Natural killer cell (primary cell): ENCODE measurements at regions not wholly inside any gene's neighbourhood (a gene's known extent, or its start where the extent isn't known, plus 50 kb on each side); places are given as distances from the start of the nearest gene placed in this dataset.

Experiments
- ATAC-seq, 3 donors: fragments of 150-1000 bp in 2 of 3; fragments of 200-7000 bp in 1 of 3; cut with Tn5 transposase; 1 replicate in 1 of 3; 2 replicates in 2 of 3; pipeline ENCODE4 v1.10.0; 2021; ENCODE audit warnings: mild to moderate bottlenecking in 2 of 3, moderate library complexity in 2 of 3
- DNase-seq, 2 donors: peaks; one replicate each; pipeline versions ENCODE4 v3.0.0 to v3.0.0-alpha.2; 2013 to 2021; ENCODE audit warnings: mixed read lengths in 1 of 2
- H3K27ac ChIP-seq: one replicate; pipeline ENCODE4 v1.5.1; 2013; ENCODE audit warnings: mild to moderate bottlenecking, low read length
- H3K27me3 ChIP-seq: one replicate; pipeline ENCODE4 v1.6.1; 2013; ENCODE audit warnings: low read length; ENCODE audit not compliant: control insufficient read depth, insufficient read depth
- H3K36me3 ChIP-seq: one replicate; pipeline ENCODE4 v1.6.1; 2013; ENCODE audit warnings: low read length; ENCODE audit not compliant: control insufficient read depth, insufficient read depth
- H3K4me1 ChIP-seq: one replicate; pipeline ENCODE4 v1.6.1; 2013; ENCODE audit warnings: low read length; ENCODE audit not compliant: control insufficient read depth, insufficient read depth
- H3K4me3 ChIP-seq: one replicate; pipeline ENCODE4 v1.5.1; 2013; ENCODE audit warnings: low read length
- H3K9me3 ChIP-seq: one replicate; pipeline ENCODE4 v1.6.1; 2013; ENCODE audit warnings: low read length; ENCODE audit not compliant: control insufficient read depth, insufficient read depth
- H3K27ac Mint-ChIP-seq, 2 donors: one replicate each; pipeline ENCODE4 v1.8.0; 2022; ENCODE audit warnings: mild to moderate bottlenecking in 2 of 2, mixed read lengths in 2 of 2, moderate library complexity in 1 of 2
- H3K27me3 Mint-ChIP-seq, 2 donors: one replicate each; pipeline ENCODE4 v1.8.0; 2022; ENCODE audit warnings: low read depth in 2 of 2, mixed read lengths in 2 of 2
- H3K36me3 Mint-ChIP-seq: one replicate; pipeline ENCODE4 v1.8.0; 2022; ENCODE audit warnings: mixed read lengths
- H3K4me1 Mint-ChIP-seq, 2 donors: one replicate each; pipeline ENCODE4 v1.8.0; 2022; ENCODE audit warnings: mixed read lengths in 2 of 2
- H3K4me3 Mint-ChIP-seq: one replicate; pipeline ENCODE4 v1.8.0; 2022; ENCODE audit warnings: mild to moderate bottlenecking, moderate library complexity, mixed read lengths
- H3K9me3 Mint-ChIP-seq, 2 donors: one replicate each; pipeline ENCODE4 v1.8.0; 2022; ENCODE audit warnings: mixed read lengths in 2 of 2
- CTCF ChIP-seq: fragments of 200-600 bp; IDR thresholded peaks from one replicate; pipeline ENCODE4 v1.8.0; 2022; ENCODE audit warnings: antibody characterized with exemption
- WGBS: methylation state at CpG from one replicate; pipeline ENCODE4 v1.1.7; 2013; ENCODE audit warnings: missing lambda C conversion rate; ENCODE audit not compliant: insufficient coverage; 5-methylcytosine and 5-hydroxymethylcytosine counted together
- intact Hi-C: fragments of 100-400 bp; cut with micrococcal nuclease; formaldehyde crosslinking; loops from one replicate; pipeline ENCODE4 v1.14.2; 2022

GRCh38 chr2:221309892-221310583 lies 262.1 kb downstream of the EPHA4 start:
- H3K27me3 Mint-ChIP-seq, result no peaks in the 10 kb centered on the region
- intact Hi-C loops, result no loop called here

GRCh38 chr2:221310730-221311129 lies 261.4 kb downstream of the EPHA4 start:
- intact Hi-C loops, result no loop called here
- no peak overlapping the region for H3K27ac Mint-ChIP-seq
- Histone ChIP-seq H3K27me3 (no peaks in the 10 kb centered on the region), H3K27ac (no peak overlapping the region), H3K4me1 (no peaks in the 10 kb centered on the region), H3K9me3 (no peaks in the 10 kb centered on the region), H3K4me3 (no peak overlapping the region), H3K36me3 (no peaks in the 10 kb centered on the region)
- no peaks in the 10 kb centered on the region for H3K9me3 Mint-ChIP-seq
- no peaks in the 10 kb centered on the region for H3K36me3 Mint-ChIP-seq
- H3K27me3 Mint-ChIP-seq, result no peaks in the 10 kb centered on the region
- ATAC-seq (no peak), DNase-seq (no peak)
- no peak overlapping the region for H3K4me3 Mint-ChIP-seq
- whole genome bisulfite sequencing, result 71% methylated on average over 1 of the region's 1 CpG
- TF ChIP-seq CTCF, result no peak
- no peaks in the 10 kb centered on the region for H3K4me1 Mint-ChIP-seq

More at GRCh38 chr2:221309892-221310583, 262.1 kb downstream of the EPHA4 start:
- Histone ChIP-seq H3K4me1 (no peaks in the 10 kb centered on the region), H3K27ac (no peak overlapping the region), H3K36me3 (no peaks in the 10 kb centered on the region), H3K4me3 (no peak overlapping the region), H3K9me3 (no peaks in the 10 kb centered on the region), H3K27me3 (no peaks in the 10 kb centered on the region)
- ATAC-seq (no peak), DNase-seq (no peak)
- Mint-ChIP-seq H3K9me3 (no peaks in the 10 kb centered on the region), H3K27ac (no peak overlapping the region), H3K4me3 (no peak overlapping the region), H3K36me3 (no peaks in the 10 kb centered on the region), H3K4me1 (no peaks in the 10 kb centered on the region)
- WGBS, result 80% methylated on average over 8 of the region's 10 CpGs
- TF ChIP-seq CTCF, result no peak

- Mint-ChIP-seq H3K4me3 (no peak overlapping the region), H3K4me1 (no peaks in the 10 kb centered on the region), H3K27me3 (peaks cover 0 to 3% of the 10 kb centered on the region in 2 donors), H3K9me3 (no peaks in the 10 kb centered on the region), H3K27ac (no peak overlapping the region), H3K36me3 (no peaks in the 10 kb centered on the region)
- no peak for ATAC-seq
- Histone ChIP-seq H3K27ac (no peak overlapping the region), H3K4me1 (no peaks in the 10 kb centered on the region), H3K27me3 (no peaks in the 10 kb centered on the region), H3K9me3 (no peaks in the 10 kb centered on the region), H3K36me3 (no peaks in the 10 kb centered on the region), H3K4me3 (no peak overlapping the region)
- intact Hi-C loops, result no loop called here
- no peak for TF ChIP-seq CTCF
- DNase-seq, result no peak
Measured at GRCh38 chr2:221312634-221313033, 259.5 kb downstream of the EPHA4 start.

- H3K4me3 ChIP-seq, result no peak overlapping the region
- Mint-ChIP-seq H3K4me1 (no peaks in the 10 kb centered on the region), H3K9me3 (no peaks in the 10 kb centered on the region), H3K27ac (no peak overlapping the region), H3K36me3 (no peaks in the 10 kb centered on the region), H3K27me3 (peaks cover 2 to 21% of the 10 kb centered on the region in 2 donors), H3K4me3 (no peak overlapping the region)
- no peaks in the 10 kb centered on the region for H3K4me1 ChIP-seq
- no peak for ATAC-seq
- intact Hi-C loops, result no loop called here
- 33% methylated on average over 1 of the region's 2 CpGs for WGBS
- H3K9me3 ChIP-seq, result no peaks in the 10 kb centered on the region
- no peak for TF ChIP-seq CTCF
- no peaks in the 10 kb centered on the region for H3K36me3 ChIP-seq
- no peak overlapping the region for H3K27ac ChIP-seq
- H3K27me3 ChIP-seq, result no peaks in the 10 kb centered on the region
- DNase-seq, result no peak
Measured at GRCh38 chr2:221314786-221315185, 257.3 kb downstream of the EPHA4 start.
